ENCODE measurements at regions not wholly inside any gene's neighbourhood (a gene's known extent, or its start where the extent isn't known, plus 50 kb on each side); places are given as distances from the start of the nearest gene placed in this dataset.

- no peak for TF ChIP-seq CTCF (IDR thresholded peaks at IDR 0.05; ENCODE audit: low read length)
- no peak overlapping the region for H3K9ac ChIP-seq (ENCODE audit: low read length)
- no peaks in the 10 kb centered on the region for H4K20me1 ChIP-seq (ENCODE audit: insufficient read depth, low read length)
- H3K4me2 ChIP-seq (ENCODE audit: low read length) = no peak overlapping the region
- no peaks in the 10 kb centered on the region for H3F3A ChIP-seq (ENCODE audit: insufficient read depth, low read length)
- H3K79me2 ChIP-seq (ENCODE audit: insufficient read depth, low read length) = no peaks in the 10 kb centered on the region
- H3K27me3 ChIP-seq (ENCODE audit: insufficient read depth, low read length) = no peaks in the 10 kb centered on the region
- H2AFZ ChIP-seq (ENCODE audit: low read length) = no peak overlapping the region
- no peaks in the 10 kb centered on the region for H3K9me2 ChIP-seq (ENCODE audit: low read depth, low read length)
- H3K4me3 ChIP-seq (ENCODE audit: low read depth, low read length, poor library complexity, severe bottlenecking) = no peak overlapping the region
- no peak overlapping the region for H3K27ac ChIP-seq (ENCODE audit: low read depth, low read length, poor library complexity, severe bottlenecking)
- H3K36me3 ChIP-seq (ENCODE audit: insufficient read depth, low read length) = no peaks in the 10 kb centered on the region
- no peaks in the 10 kb centered on the region for H3K4me1 ChIP-seq (ENCODE audit: insufficient read depth, low read length, severe bottlenecking)
- no peaks in the 10 kb centered on the region for H3K9me3 ChIP-seq (ENCODE audit: low read length)
Measured at GRCh38 chr9:118129541-118129940, 425.3 kb downstream of the TLR4 start.

GRCh38 chr9:118148990-118149389, 444.8 kb downstream of the TLR4 start:
- H3K4me3 ChIP-seq (ENCODE audit: low read depth, low read length, poor library complexity, severe bottlenecking) = no peak overlapping the region
- no peak overlapping the region for H3K27ac ChIP-seq (ENCODE audit: low read depth, low read length, poor library complexity, severe bottlenecking)
- no peaks in the 10 kb centered on the region for H3K9me2 ChIP-seq (ENCODE audit: low read depth, low read length)
- no peaks in the 10 kb centered on the region for H3K9me3 ChIP-seq (ENCODE audit: low read length)
- H3K27me3 ChIP-seq (ENCODE audit: insufficient read depth, low read length) = no peaks in the 10 kb centered on the region
- H3K79me2 ChIP-seq (ENCODE audit: insufficient read depth, low read length) = no peaks in the 10 kb centered on the region
- no peaks in the 10 kb centered on the region for H3K4me1 ChIP-seq (ENCODE audit: insufficient read depth, low read length, severe bottlenecking)
- H3K9ac ChIP-seq (ENCODE audit: low read length) = no peak overlapping the region
- H4K20me1 ChIP-seq (ENCODE audit: insufficient read depth, low read length) = no peaks in the 10 kb centered on the region
- H3F3A ChIP-seq (ENCODE audit: insufficient read depth, low read length) = no peaks in the 10 kb centered on the region
- H2AFZ ChIP-seq (ENCODE audit: low read length) = no peak overlapping the region
- no peaks in the 10 kb centered on the region for H3K36me3 ChIP-seq (ENCODE audit: insufficient read depth, low read length)
- H3K4me2 ChIP-seq (ENCODE audit: low read length) = no peak overlapping the region
- no peak for TF ChIP-seq CTCF (IDR thresholded peaks at IDR 0.05; ENCODE audit: low read length)
- no peak for TF ChIP-seq EZH2 (IDR thresholded peaks at IDR 0.05; ENCODE audit: borderline replicate concordance, low read length)

- Histone ChIP-seq H3K4me3 (ENCODE audit: low read depth, low read length, poor library complexity, severe bottlenecking) (no peak overlapping the region), H4K20me1 (ENCODE audit: insufficient read depth, low read length) (no peaks in the 10 kb centered on the region), H3K4me1 (ENCODE audit: insufficient read depth, low read length, severe bottlenecking) (no peaks in the 10 kb centered on the region), H3K9me2 (ENCODE audit: low read depth, low read length) (no peaks in the 10 kb centered on the region), H3K36me3 (ENCODE audit: insufficient read depth, low read length) (no peaks in the 10 kb centered on the region), H2AFZ (ENCODE audit: low read length) (no peak overlapping the region), H3K9ac (ENCODE audit: low read length) (no peak overlapping the region), H3K27me3 (ENCODE audit: insufficient read depth, low read length) (no peaks in the 10 kb centered on the region), H3K27ac (ENCODE audit: low read depth, low read length, poor library complexity, severe bottlenecking) (no peak overlapping the region), H3F3A (ENCODE audit: insufficient read depth, low read length) (no peaks in the 10 kb centered on the region), H3K9me3 (ENCODE audit: low read length) (no peaks in the 10 kb centered on the region), H3K79me2 (ENCODE audit: insufficient read depth, low read length) (no peaks in the 10 kb centered on the region), H3K4me2 (ENCODE audit: low read length) (no peak overlapping the region)
- TF ChIP-seq EZH2 (IDR thresholded peaks at IDR 0.05; ENCODE audit: borderline replicate concordance, low read length) (no peak), CTCF (IDR thresholded peaks at IDR 0.05; ENCODE audit: low read length) (no peak)
Measured at GRCh38 chr9:118156846-118157245, 452.6 kb downstream of the TLR4 start.

Data from OCI-LY1 (cell line).